Adipocyte (in vitro differentiated cells): ENCODE measurements at regions not wholly inside any gene's neighbourhood (a gene's known extent, or its start where the extent isn't known, plus 50 kb on each side); places are given as distances from the start of the nearest gene placed in this dataset.

ENCODE experiments used
- DNase-seq: peaks from one replicate; pipeline ENCODE4 v3.0.0-alpha.2; 2015; ENCODE audit warnings: low read depth
- H3K27me3 ChIP-seq: replicated peaks from 2 replicates; pipeline ENCODE4 v1.7.0; 2013; ENCODE audit warnings: mild to moderate bottlenecking, low read length, moderate library complexity; ENCODE audit not compliant: control insufficient read depth, insufficient read depth
- H3K36me3 ChIP-seq: 2 replicates; pipeline ENCODE4 v1.7.0; 2013; ENCODE audit warnings: low read length, mild to moderate bottlenecking, moderate library complexity; ENCODE audit not compliant: control insufficient read depth, insufficient read depth, severe bottlenecking
- H3K4me1 ChIP-seq: 2 replicates; pipeline ENCODE4 v1.7.0; 2013; ENCODE audit warnings: mild to moderate bottlenecking, low read length, moderate library complexity; ENCODE audit not compliant: control insufficient read depth, insufficient read depth
- H3K4me3 ChIP-seq: 2 replicates; pipeline ENCODE4 v1.7.0; 2013; ENCODE audit warnings: mild to moderate bottlenecking, low read length, moderate library complexity
- H3K9ac ChIP-seq: 2 replicates; pipeline ENCODE4 v1.7.0; 2013; ENCODE audit warnings: mild to moderate bottlenecking, low read length, moderate library complexity
- H3K9me3 ChIP-seq: 2 replicates; pipeline ENCODE4 v1.7.0; 2013; ENCODE audit warnings: mild to moderate bottlenecking, low read length, moderate library complexity; ENCODE audit not compliant: control insufficient read depth

GRCh38 chr1:187477103-187477502 lies 648.4 kb downstream of the PLA2G4A start:
- Histone ChIP-seq H3K4me3 (no peak overlapping the region), H3K9me3 (no peaks in the 10 kb centered on the region), H3K27me3 (no peaks in the 10 kb centered on the region), H3K9ac (no peak overlapping the region), H3K36me3 (no peaks in the 10 kb centered on the region), H3K4me1 (peaks cover 4% of the 10 kb centered on the region)
- no peak for DNase-seq

GRCh38 chr1:187477535-187477934 lies 648.8 kb downstream of the PLA2G4A start:
- no peak for DNase-seq
- Histone ChIP-seq H3K9ac (no peak overlapping the region), H3K4me1 (peaks cover 4% of the 10 kb centered on the region), H3K36me3 (no peaks in the 10 kb centered on the region), H3K9me3 (no peaks in the 10 kb centered on the region), H3K4me3 (no peak overlapping the region), H3K27me3 (no peaks in the 10 kb centered on the region)

GRCh38 chr1:187481581-187482148 lies 652.9 kb downstream of the PLA2G4A start:
- no peak for DNase-seq
- no peaks in the 10 kb centered on the region for H3K27me3 ChIP-seq
- no peak overlapping the region for H3K9ac ChIP-seq
- H3K4me1 ChIP-seq, result peaks cover 4% of the 10 kb centered on the region
- no peaks in the 10 kb centered on the region for H3K36me3 ChIP-seq
- H3K9me3 ChIP-seq, result no peaks in the 10 kb centered on the region
- no peak overlapping the region for H3K4me3 ChIP-seq

- no peaks in the 10 kb centered on the region for H3K27me3 ChIP-seq
- no peaks in the 10 kb centered on the region for H3K36me3 ChIP-seq
- H3K9me3 ChIP-seq, result no peaks in the 10 kb centered on the region
- H3K9ac ChIP-seq, result no peak overlapping the region
- no peaks in the 10 kb centered on the region for H3K4me1 ChIP-seq
- DNase-seq, result peak; percentile 53
- no peak overlapping the region for H3K4me3 ChIP-seq
Observed at GRCh38 chr1:187490266-187490665, 661.5 kb downstream of the PLA2G4A start.

- H3K9ac ChIP-seq, result no peak overlapping the region
- peak; percentile 60 for DNase-seq
- H3K4me3 ChIP-seq, result no peak overlapping the region
- no peaks in the 10 kb centered on the region for H3K27me3 ChIP-seq
- no peaks in the 10 kb centered on the region for H3K36me3 ChIP-seq
- no peaks in the 10 kb centered on the region for H3K4me1 ChIP-seq
- H3K9me3 ChIP-seq, result no peaks in the 10 kb centered on the region
Observed at GRCh38 chr1:187491082-187491720, 662.5 kb downstream of the PLA2G4A start.

- Histone ChIP-seq H3K4me1 (no peaks in the 10 kb centered on the region), H3K4me3 (no peak overlapping the region), H3K27me3 (no peaks in the 10 kb centered on the region), H3K9ac (no peak overlapping the region), H3K9me3 (no peaks in the 10 kb centered on the region), H3K36me3 (no peaks in the 10 kb centered on the region)
- DNase-seq, result no peak
Observed at GRCh38 chr1:187498028-187498427, 669.3 kb downstream of the PLA2G4A start.

- no peak for DNase-seq
- H3K9ac ChIP-seq, result no peak overlapping the region
- no peaks in the 10 kb centered on the region for H3K27me3 ChIP-seq
- no peaks in the 10 kb centered on the region for H3K36me3 ChIP-seq
- H3K9me3 ChIP-seq, result no peaks in the 10 kb centered on the region
- no peak overlapping the region for H3K4me3 ChIP-seq
- H3K4me1 ChIP-seq, result no peaks in the 10 kb centered on the region
Observed at GRCh38 chr1:187504779-187505178, 676.0 kb downstream of the PLA2G4A start.

GRCh38 chr1:187509091-187509490 lies 680.3 kb downstream of the PLA2G4A start:
- Histone ChIP-seq H3K27me3 (no peaks in the 10 kb centered on the region), H3K4me3 (no peak overlapping the region), H3K4me1 (no peaks in the 10 kb centered on the region), H3K9ac (no peak overlapping the region), H3K36me3 (no peaks in the 10 kb centered on the region), H3K9me3 (no peaks in the 10 kb centered on the region)
- peak; percentile 76 for DNase-seq

- Histone ChIP-seq H3K9ac (no peak overlapping the region), H3K36me3 (no peaks in the 10 kb centered on the region), H3K9me3 (no peaks in the 10 kb centered on the region), H3K27me3 (no peaks in the 10 kb centered on the region), H3K4me3 (no peak overlapping the region), H3K4me1 (no peaks in the 10 kb centered on the region)
- DNase-seq, result no peak
Observed at GRCh38 chr1:187513190-187513589, 684.4 kb downstream of the PLA2G4A start.

GRCh38 chr1:187514110-187514509 lies 685.4 kb downstream of the PLA2G4A start:
- Histone ChIP-seq H3K27me3 (no peaks in the 10 kb centered on the region), H3K9ac (no peak overlapping the region), H3K4me1 (no peaks in the 10 kb centered on the region), H3K4me3 (no peak overlapping the region), H3K36me3 (no peaks in the 10 kb centered on the region), H3K9me3 (no peaks in the 10 kb centered on the region)
- no peak for DNase-seq

- no peaks in the 10 kb centered on the region for H3K36me3 ChIP-seq
- no peak overlapping the region for H3K4me3 ChIP-seq
- H3K4me1 ChIP-seq, result no peaks in the 10 kb centered on the region
- no peak for DNase-seq
- H3K9me3 ChIP-seq, result no peaks in the 10 kb centered on the region
- H3K27me3 ChIP-seq, result no peaks in the 10 kb centered on the region
- no peak overlapping the region for H3K9ac ChIP-seq
Observed at GRCh38 chr1:187516874-187517273, 688.1 kb downstream of the PLA2G4A start.

- Histone ChIP-seq H3K4me3 (no peak overlapping the region), H3K9me3 (no peaks in the 10 kb centered on the region), H3K27me3 (no peaks in the 10 kb centered on the region), H3K4me1 (no peaks in the 10 kb centered on the region), H3K9ac (no peak overlapping the region), H3K36me3 (no peaks in the 10 kb centered on the region)
- DNase-seq, result no peak
Observed at GRCh38 chr1:187517546-187517945, 688.8 kb downstream of the PLA2G4A start.
